Stimulated activated memory B cell treated with anti-CD40 and anti-IgM and Interleukin-4, amounts not matched to agents 10 μg/mL and 1 μg/mL and 100 μg/mL, for 72 hours (primary cell): ENCODE measurements at regions not wholly inside any gene's neighbourhood (a gene's known extent, or its start where the extent isn't known, plus 50 kb on each side); places are given as distances from the start of the nearest gene placed in this dataset.

Source experiments
- ATAC-seq: fragments of 150-1000 bp; cut with Tn5 transposase; 2 replicates; pipeline ENCODE4 v1.10.0; 2021
- H3K27ac Mint-ChIP-seq: one replicate; pipeline ENCODE4 v1.8.0; 2022; ENCODE audit warnings: mild to moderate bottlenecking, mixed read lengths
- H3K27me3 Mint-ChIP-seq: one replicate; pipeline ENCODE4 v1.8.0; 2022; ENCODE audit warnings: mixed read lengths
- H3K36me3 Mint-ChIP-seq: one replicate; pipeline ENCODE4 v1.8.0; 2022; ENCODE audit warnings: mixed read lengths
- H3K4me1 Mint-ChIP-seq: one replicate; pipeline ENCODE4 v1.8.0; 2022; ENCODE audit warnings: mixed read lengths
- H3K4me3 Mint-ChIP-seq: one replicate; pipeline ENCODE4 v1.8.0; 2022; ENCODE audit warnings: mild to moderate bottlenecking, moderate library complexity, mixed read lengths
- H3K9me3 Mint-ChIP-seq: one replicate; pipeline ENCODE4 v1.8.0; 2022; ENCODE audit warnings: mixed read lengths

GRCh38 chr4:157792716-157793115 lies 380.1 kb downstream of the GASK1B start:
- no peak for ATAC-seq
- Mint-ChIP-seq H3K4me1 (no peaks in the 10 kb centered on the region), H3K36me3 (no peaks in the 10 kb centered on the region), H3K9me3 (peaks cover 3% of the 10 kb centered on the region), H3K27me3 (no peaks in the 10 kb centered on the region), H3K4me3 (no peak overlapping the region), H3K27ac (no peak overlapping the region)

DNA sequence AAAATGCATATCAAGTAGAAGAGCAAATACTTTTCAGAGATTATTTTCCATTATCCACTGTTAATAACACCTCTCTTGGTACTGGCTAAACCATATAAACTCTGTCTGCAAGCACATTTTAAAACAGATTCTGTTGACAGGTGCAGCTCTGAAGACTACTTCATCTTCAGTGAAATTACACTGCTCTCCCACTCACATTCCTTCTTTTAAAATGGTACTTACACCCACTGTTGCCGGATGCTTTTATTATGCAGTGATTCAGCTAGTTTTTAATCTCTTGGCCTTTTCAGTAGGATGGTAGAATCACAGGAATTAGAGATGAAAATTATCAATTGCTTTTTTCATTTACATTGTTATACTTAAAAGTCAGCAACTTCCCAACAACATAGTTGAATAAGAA lies 381.6 kb downstream of the GASK1B start:
- no peaks in the 10 kb centered on the region for H3K36me3 Mint-ChIP-seq
- no peak overlapping the region for H3K27ac Mint-ChIP-seq
- H3K9me3 Mint-ChIP-seq: peaks cover 7% of the 10 kb centered on the region
- no peaks in the 10 kb centered on the region for H3K27me3 Mint-ChIP-seq
- no peaks in the 10 kb centered on the region for H3K4me1 Mint-ChIP-seq
- no peak for ATAC-seq
- no peak overlapping the region for H3K4me3 Mint-ChIP-seq

DNA sequence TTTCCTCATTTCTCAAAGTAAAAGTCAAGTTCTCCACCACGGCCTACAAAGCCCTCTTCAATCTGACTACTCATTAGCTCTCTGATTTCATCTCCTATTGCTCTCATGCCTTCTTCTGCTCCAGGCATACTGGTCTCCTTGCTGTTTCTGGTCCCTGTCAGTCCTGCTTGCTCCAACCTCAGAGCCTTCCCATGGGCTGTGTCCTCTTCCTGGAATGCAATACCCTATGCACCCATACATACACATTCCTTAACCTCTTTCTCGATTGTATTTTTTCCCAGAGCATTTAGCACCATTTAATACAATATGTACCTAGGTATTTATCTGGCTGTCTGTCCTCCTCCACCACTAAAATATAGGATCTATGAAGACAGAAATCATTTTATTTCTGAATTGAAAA lies 385.2 kb downstream of the GASK1B start:
- H3K4me3 Mint-ChIP-seq: no peak overlapping the region
- no peak for ATAC-seq
- no peaks in the 10 kb centered on the region for H3K36me3 Mint-ChIP-seq
- H3K27ac Mint-ChIP-seq: no peak overlapping the region
- H3K27me3 Mint-ChIP-seq: no peaks in the 10 kb centered on the region
- H3K9me3 Mint-ChIP-seq: peaks cover 10% of the 10 kb centered on the region
- no peaks in the 10 kb centered on the region for H3K4me1 Mint-ChIP-seq

DNA sequence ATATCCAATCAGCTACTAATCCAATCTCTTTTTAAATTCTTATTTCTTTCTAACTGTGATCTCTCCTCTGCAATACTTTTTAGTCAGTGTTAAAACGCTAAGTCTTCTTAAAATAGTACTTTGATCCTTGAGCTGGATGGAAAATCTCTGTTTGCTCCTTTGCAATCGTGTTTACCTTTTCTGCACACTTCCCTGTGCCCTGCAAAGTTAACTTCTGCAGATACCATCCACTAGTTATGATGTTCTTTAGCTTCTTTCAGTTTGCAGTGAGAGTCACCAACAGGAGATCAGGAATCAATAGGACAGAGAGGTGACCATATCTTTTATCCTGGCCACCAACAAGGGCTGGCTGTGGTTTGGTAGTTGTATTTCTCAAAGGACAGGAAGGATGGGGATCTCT lies 391.5 kb downstream of the GASK1B start:
- no peaks in the 10 kb centered on the region for H3K4me1 Mint-ChIP-seq
- H3K4me3 Mint-ChIP-seq: no peak overlapping the region
- no peak for ATAC-seq
- H3K27me3 Mint-ChIP-seq: no peaks in the 10 kb centered on the region
- no peaks in the 10 kb centered on the region for H3K36me3 Mint-ChIP-seq
- peaks cover 6% of the 10 kb centered on the region for H3K9me3 Mint-ChIP-seq
- no peak overlapping the region for H3K27ac Mint-ChIP-seq

DNA sequence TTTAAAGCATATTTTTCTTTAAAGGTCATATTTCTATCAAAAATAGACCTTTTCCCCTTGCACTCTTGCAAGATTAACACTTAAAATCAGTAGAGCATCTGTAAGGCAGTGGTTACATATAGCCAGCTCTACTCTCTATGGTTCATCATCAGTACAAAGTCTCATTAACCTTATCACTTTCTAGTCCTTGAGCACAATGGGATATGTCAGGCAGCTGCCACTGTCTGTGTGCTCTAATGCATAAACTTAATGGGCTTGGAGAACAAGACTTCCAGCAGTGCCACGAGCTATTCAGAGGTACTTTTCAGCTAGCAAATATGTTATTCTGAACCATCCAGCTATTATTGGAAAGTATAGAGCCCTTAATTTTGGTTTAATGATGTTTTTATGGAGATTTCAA lies 393.7 kb downstream of the GASK1B start:
- Mint-ChIP-seq H3K27ac (no peak overlapping the region), H3K4me1 (no peaks in the 10 kb centered on the region), H3K36me3 (no peaks in the 10 kb centered on the region), H3K4me3 (no peak overlapping the region), H3K27me3 (no peaks in the 10 kb centered on the region), H3K9me3 (peaks cover 3% of the 10 kb centered on the region)
- no peak for ATAC-seq

- ATAC-seq: no peak
- Mint-ChIP-seq H3K4me1 (no peaks in the 10 kb centered on the region), H3K27me3 (no peaks in the 10 kb centered on the region), H3K4me3 (no peak overlapping the region), H3K36me3 (no peaks in the 10 kb centered on the region), H3K27ac (no peak overlapping the region), H3K9me3 (peaks cover 3% of the 10 kb centered on the region)
These were observed 395.8 kb downstream of the GASK1B start for GRCh38 chr4:157776930-157777528.

GRCh38 chr4:157775971-157776370 lies 396.9 kb downstream of the GASK1B start:
- H3K27ac Mint-ChIP-seq: no peak overlapping the region
- no peaks in the 10 kb centered on the region for H3K27me3 Mint-ChIP-seq
- no peaks in the 10 kb centered on the region for H3K9me3 Mint-ChIP-seq
- no peak overlapping the region for H3K4me3 Mint-ChIP-seq
- H3K4me1 Mint-ChIP-seq: no peaks in the 10 kb centered on the region
- no peak for ATAC-seq
- no peaks in the 10 kb centered on the region for H3K36me3 Mint-ChIP-seq

DNA sequence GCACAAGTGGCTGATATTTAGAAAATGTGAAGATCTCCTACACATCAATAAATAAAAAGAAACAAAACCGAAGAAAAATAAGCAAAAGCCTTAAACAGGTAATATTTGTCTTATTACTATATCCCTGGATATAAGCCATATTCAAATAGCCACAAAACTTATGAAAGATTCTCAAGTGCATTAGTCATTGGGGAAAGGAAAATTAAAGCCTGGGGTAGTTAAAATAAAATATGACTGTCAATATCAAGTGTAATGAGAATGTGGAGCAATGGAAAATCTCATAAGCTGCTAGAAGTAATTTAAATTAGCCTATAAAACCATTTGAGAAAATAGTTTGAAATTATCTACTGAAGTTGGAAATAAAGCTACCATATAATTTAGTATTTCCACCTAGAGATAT lies 399.9 kb downstream of the GASK1B start:
- no peaks in the 10 kb centered on the region for H3K4me1 Mint-ChIP-seq
- H3K4me3 Mint-ChIP-seq: no peak overlapping the region
- no peaks in the 10 kb centered on the region for H3K27me3 Mint-ChIP-seq
- no peaks in the 10 kb centered on the region for H3K9me3 Mint-ChIP-seq
- ATAC-seq: no peak
- no peak overlapping the region for H3K27ac Mint-ChIP-seq
- H3K36me3 Mint-ChIP-seq: no peaks in the 10 kb centered on the region

DNA sequence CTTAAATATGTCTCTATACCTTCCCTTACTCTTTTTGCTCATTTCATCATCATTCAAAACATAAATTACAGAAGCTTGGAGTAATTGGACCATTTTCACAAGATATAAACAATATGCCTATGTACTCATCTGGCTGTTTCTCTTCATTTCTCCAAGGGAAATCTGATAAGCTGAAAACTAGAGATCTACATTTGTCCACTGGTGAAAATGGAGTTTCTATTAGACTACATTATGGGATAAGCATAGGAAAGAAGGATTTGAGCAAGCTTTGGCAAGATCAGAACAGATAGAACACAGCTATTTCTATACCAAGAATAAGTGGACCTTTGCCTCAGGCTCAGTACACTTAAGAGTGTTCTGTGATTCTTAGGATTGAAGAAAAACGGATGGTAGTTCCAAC lies 404.4 kb downstream of the GASK1B start:
- Mint-ChIP-seq H3K9me3 (no peaks in the 10 kb centered on the region), H3K36me3 (no peaks in the 10 kb centered on the region), H3K4me3 (no peak overlapping the region), H3K27ac (no peak overlapping the region), H3K4me1 (no peaks in the 10 kb centered on the region), H3K27me3 (no peaks in the 10 kb centered on the region)
- no peak for ATAC-seq

- ATAC-seq: no peak
- no peaks in the 10 kb centered on the region for H3K27me3 Mint-ChIP-seq
- no peak overlapping the region for H3K4me3 Mint-ChIP-seq
- H3K4me1 Mint-ChIP-seq: no peaks in the 10 kb centered on the region
- H3K36me3 Mint-ChIP-seq: no peaks in the 10 kb centered on the region
- H3K9me3 Mint-ChIP-seq: peaks cover 5% of the 10 kb centered on the region
- H3K27ac Mint-ChIP-seq: no peak overlapping the region
These were observed 409.3 kb downstream of the GASK1B start for GRCh38 chr4:157763490-157763889.

- Mint-ChIP-seq H3K27ac (no peak overlapping the region), H3K9me3 (peaks cover 17% of the 10 kb centered on the region), H3K4me3 (no peak overlapping the region), H3K36me3 (no peaks in the 10 kb centered on the region), H3K27me3 (no peaks in the 10 kb centered on the region), H3K4me1 (no peaks in the 10 kb centered on the region)
- no peak for ATAC-seq
These were observed 418.4 kb downstream of the GASK1B start for GRCh38 chr4:157754410-157754809.

DNA sequence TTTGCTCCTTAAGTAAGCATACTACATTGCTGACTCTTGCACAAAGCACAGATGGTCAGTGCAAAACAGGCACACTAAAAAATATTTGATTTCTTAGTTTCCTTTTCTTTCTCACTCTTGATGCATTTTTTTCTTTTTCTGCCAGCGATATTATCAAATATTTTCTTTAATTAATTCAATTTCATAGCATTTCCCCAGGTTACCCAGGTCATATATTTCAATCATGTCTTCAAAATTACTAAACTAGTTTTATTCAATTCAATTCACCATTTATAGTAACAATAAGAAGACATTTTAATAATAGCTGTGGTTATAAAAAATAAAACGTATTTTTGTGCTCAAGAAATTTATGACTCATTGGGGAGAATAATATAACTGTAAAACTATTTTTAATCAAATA lies 421.2 kb downstream of the GASK1B start:
- H3K4me3 Mint-ChIP-seq: no peak overlapping the region
- ATAC-seq: no peak
- peaks cover 14% of the 10 kb centered on the region for H3K9me3 Mint-ChIP-seq
- no peaks in the 10 kb centered on the region for H3K4me1 Mint-ChIP-seq
- no peaks in the 10 kb centered on the region for H3K36me3 Mint-ChIP-seq
- H3K27ac Mint-ChIP-seq: no peak overlapping the region
- H3K27me3 Mint-ChIP-seq: no peaks in the 10 kb centered on the region

- Mint-ChIP-seq H3K36me3 (no peaks in the 10 kb centered on the region), H3K4me3 (no peak overlapping the region), H3K4me1 (no peaks in the 10 kb centered on the region), H3K27ac (no peak overlapping the region), H3K9me3 (peaks cover 3% of the 10 kb centered on the region), H3K27me3 (no peaks in the 10 kb centered on the region)
- no peak for ATAC-seq
These were observed 431.2 kb downstream of the GASK1B start for GRCh38 chr4:157741642-157742041.

GRCh38 chr4:157739242-157739641 lies 433.6 kb downstream of the GASK1B start:
- H3K4me3 Mint-ChIP-seq: no peak overlapping the region
- H3K27ac Mint-ChIP-seq: no peak overlapping the region
- ATAC-seq: no peak
- no peaks in the 10 kb centered on the region for H3K36me3 Mint-ChIP-seq
- no peaks in the 10 kb centered on the region for H3K4me1 Mint-ChIP-seq
- no peaks in the 10 kb centered on the region for H3K9me3 Mint-ChIP-seq
- H3K27me3 Mint-ChIP-seq: no peaks in the 10 kb centered on the region

DNA sequence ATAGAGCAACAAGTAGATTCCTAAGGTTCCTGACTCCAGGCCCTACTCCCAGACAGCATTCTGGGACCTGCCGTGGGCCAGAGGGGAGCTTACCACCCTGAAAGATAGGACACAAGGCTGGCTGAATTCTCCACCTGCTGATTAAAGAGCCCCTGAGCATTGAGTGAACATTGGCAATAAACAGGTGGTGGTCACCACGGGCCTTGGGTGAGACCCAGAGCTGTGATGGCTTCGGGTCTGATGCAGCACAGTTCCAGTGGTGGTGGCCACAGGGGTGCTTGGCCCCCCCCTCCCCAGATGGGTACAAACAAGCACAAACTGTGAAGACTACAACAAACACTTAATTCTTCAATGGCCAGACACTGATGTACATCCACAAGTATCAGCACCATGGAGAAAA lies 444.6 kb downstream of the GASK1B start:
- H3K27ac Mint-ChIP-seq: no peak overlapping the region
- ATAC-seq: peak; percentile 24
- H3K4me1 Mint-ChIP-seq: no peaks in the 10 kb centered on the region
- no peaks in the 10 kb centered on the region for H3K36me3 Mint-ChIP-seq
- no peaks in the 10 kb centered on the region for H3K27me3 Mint-ChIP-seq
- no peak overlapping the region for H3K4me3 Mint-ChIP-seq
- H3K9me3 Mint-ChIP-seq: peaks cover 10% of the 10 kb centered on the region

DNA sequence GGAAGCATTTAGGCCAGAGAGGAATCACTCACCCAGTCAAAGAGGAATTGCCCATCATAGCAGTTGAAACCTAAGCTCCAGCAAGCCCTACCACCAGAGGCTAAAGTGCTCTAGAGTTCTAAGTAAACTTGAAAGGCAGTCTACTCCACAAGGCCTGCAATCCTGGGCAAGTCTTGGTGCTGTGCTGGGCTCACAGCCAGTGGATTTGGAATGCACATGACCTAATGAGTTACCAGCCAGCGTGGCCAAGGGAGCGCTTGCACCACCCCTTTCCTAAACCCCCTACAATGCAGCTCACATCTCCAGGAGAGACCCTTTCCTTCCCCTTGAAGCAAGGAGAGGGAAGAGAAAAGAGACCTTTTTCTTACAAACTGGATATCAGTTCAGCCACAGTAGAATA lies 445.7 kb downstream of the GASK1B start:
- Mint-ChIP-seq H3K4me1 (no peaks in the 10 kb centered on the region), H3K4me3 (no peak overlapping the region), H3K27ac (no peak overlapping the region), H3K36me3 (no peaks in the 10 kb centered on the region), H3K27me3 (no peaks in the 10 kb centered on the region), H3K9me3 (peaks cover 10% of the 10 kb centered on the region)
- no peak for ATAC-seq

- Mint-ChIP-seq H3K9me3 (peaks cover 14% of the 10 kb centered on the region), H3K4me1 (no peaks in the 10 kb centered on the region)
- ATAC-seq: no peak
These were observed 450.7 kb downstream of the GASK1B start for GRCh38 chr4:157722146-157722545.

More at GRCh38 chr4:157722146-157722545, 450.7 kb downstream of the GASK1B start:
- Mint-ChIP-seq H3K27me3 (no peaks in the 10 kb centered on the region), H3K4me3 (no peak overlapping the region), H3K36me3 (no peaks in the 10 kb centered on the region), H3K27ac (no peak overlapping the region)
